ENCODE measurements at regions not wholly inside any gene's neighbourhood (a gene's known extent, or its start where the extent isn't known, plus 50 kb on each side); places are given as distances from the start of the nearest gene placed in this dataset.

- TF ChIP-seq POU2F2 (IDR thresholded peaks at IDR 0.05; ENCODE audit: low read depth, low read length), result no peak
- TF ChIP-seq TAF1 (IDR thresholded peaks at IDR 0.05; ENCODE audit: low read depth, low read length), result no peak
Observed at GRCh38 chr17:55570391-55570790, 59.1 kb upstream of the SMIM36 start.

Measured in GM12891 (cell line).